HG03378 (cell line): ENCODE measurements at regions not wholly inside any gene's neighbourhood (a gene's known extent, or its start where the extent isn't known, plus 50 kb on each side); places are given as distances from the start of the nearest gene placed in this dataset.
"Not testable (repeated sequence)": the region's sequence is repeated elsewhere in the genome, so short reads cannot be mapped to it uniquely, and the experiment has no call there.

Experiments used
- ATAC-seq: cut with Tn5 transposase; IDR thresholded peaks from one replicate; pipeline ENCODE4 v1.9.1; 2021; ENCODE audit warnings: mild to moderate bottlenecking, moderate library complexity; ENCODE audit not compliant: unreplicated experiment

- no peak for ATAC-seq
Observed at GRCh38 chr20:26134606-26135005, 438.0 kb upstream of the ZNF337 start.

- not testable (repeated sequence) for ATAC-seq
Observed at GRCh38 chr20:26133794-26134193, 437.1 kb upstream of the ZNF337 start.

GRCh38 chr20:26120920-26121319 is 424.3 kb upstream of the ZNF337 start:
- not testable (repeated sequence) for ATAC-seq

GRCh38 chr20:26094498-26094897 is 397.8 kb upstream of the ZNF337 start:
- not testable (repeated sequence) for ATAC-seq

GRCh38 chr20:26091921-26092320 is 395.3 kb upstream of the ZNF337 start:
- not testable (repeated sequence) for ATAC-seq

GRCh38 chr20:26086195-26086594 is 389.5 kb upstream of the ZNF337 start:
- ATAC-seq: not testable (repeated sequence)

GRCh38 chr20:26073972-26074371 is 377.3 kb upstream of the ZNF337 start:
- not testable (repeated sequence) for ATAC-seq

GRCh38 chr20:26059324-26059723 is 362.7 kb upstream of the ZNF337 start:
- ATAC-seq: not testable (repeated sequence)

- ATAC-seq: not testable (repeated sequence)
Observed at GRCh38 chr20:26058446-26058845, 361.8 kb upstream of the ZNF337 start.

- ATAC-seq: not testable (repeated sequence)
Observed at GRCh38 chr20:26057135-26057752, 360.6 kb upstream of the ZNF337 start.

- not testable (repeated sequence) for ATAC-seq
Observed at GRCh38 chr20:26025792-26026191, 329.1 kb upstream of the ZNF337 start.

GRCh38 chr20:26010942-26011276 is 314.3 kb upstream of the ZNF337 start:
- ATAC-seq: not testable (repeated sequence)

GRCh38 chr20:26010224-26010941 is 313.7 kb upstream of the ZNF337 start:
- not testable (repeated sequence) for ATAC-seq

- peak; percentile 62 for ATAC-seq
Observed at GRCh38 chr20:26009402-26010223, 313.0 kb upstream of the ZNF337 start.

GRCh38 chr20:26008026-26008425 is 311.4 kb upstream of the ZNF337 start:
- ATAC-seq: not testable (repeated sequence)

GRCh38 chr20:26006164-26006563 is 309.5 kb upstream of the ZNF337 start:
- not testable (repeated sequence) for ATAC-seq

- not testable (repeated sequence) for ATAC-seq
Observed at GRCh38 chr20:26003959-26004358, 307.3 kb upstream of the ZNF337 start.

GRCh38 chr20:25997367-25998038 is 300.9 kb upstream of the ZNF337 start:
- ATAC-seq: not testable (repeated sequence)

GRCh38 chr20:25992146-25992545 is 295.5 kb upstream of the ZNF337 start:
- no peak for ATAC-seq

GRCh38 chr20:25991756-25992130 is 295.1 kb upstream of the ZNF337 start:
- no peak for ATAC-seq
